Heart left ventricle (tissue), 16 donors: ENCODE measurements at regions not wholly inside any gene's neighbourhood (a gene's known extent, or its start where the extent isn't known, plus 50 kb on each side); places are given as distances from the start of the nearest gene placed in this dataset.

Experiments
- ATAC-seq, 4 donors: fragments of 200-7000 bp; cut with Tn5 transposase; one replicate each; pipeline ENCODE4 v1.9.1; 2020 to 2022; ENCODE audit warnings: moderate library complexity in 4 of 4, mild to moderate bottlenecking in 3 of 4, moderate number of reproducible peaks in 1 of 4
- DNase-seq, 5 donors: peaks; one replicate each; pipeline ENCODE4 v3.0.0-alpha.2; 2020
- H3K27ac ChIP-seq, 12 donors: fragments of 200-600 bp; sonication (generic) in 4 of 12; one replicate each; pipeline versions ENCODE4 v1.5.0 to v1.8.0; 2016 to 2022; ENCODE audit warnings: mild to moderate bottlenecking in 2 of 12
- H3K27me3 ChIP-seq, 9 donors: fragments of 200-600 bp; sonication (generic) in 2 of 9; one replicate each; pipeline versions ENCODE4 v1.5.1 to v1.8.0; 2016 to 2022; ENCODE audit warnings: mild to moderate bottlenecking in 3 of 9
- H3K36me3 ChIP-seq, 9 donors: fragments of 200-600 bp; sonication (generic) in 2 of 9; one replicate each; pipeline versions ENCODE4 v1.5.0 to v1.8.0; 2018 to 2022; ENCODE audit warnings: mild to moderate bottlenecking in 2 of 9
- H3K4me1 ChIP-seq, 12 donors: fragments of 200-600 bp; sonication (generic) in 4 of 12; one replicate each; pipeline versions ENCODE4 v1.5.0 to v1.8.0; 2016 to 2022; ENCODE audit warnings: mild to moderate bottlenecking in 3 of 12
- H3K4me3 ChIP-seq, 12 donors: fragments of 200-600 bp; sonication (generic) in 4 of 12; one replicate each; pipeline versions ENCODE4 v1.5.0 to v1.8.0; 2017 to 2022; ENCODE audit warnings: mild to moderate bottlenecking in 9 of 12, moderate library complexity in 4 of 12
- H3K9me3 ChIP-seq, 12 donors: fragments of 200-600 bp; sonication (generic) in 4 of 12; one replicate each; pipeline versions ENCODE4 v1.5.0 to v1.8.0; 2016 to 2022; ENCODE audit warnings: mild to moderate bottlenecking in 1 of 12
- POLR2A ChIP-seq, 2 donors: fragments of 450-650 bp; IDR thresholded peaks; one replicate each; pipeline ENCODE4 v1.6.1; 2017; ENCODE audit warnings: antibody characterized with exemption in 2 of 2, mild to moderate bottlenecking in 2 of 2, moderate library complexity in 2 of 2
- WGBS, 4 donors: extraction: QIAGEN DNeasy Blood & Tissue Kit in 2 of 4; methylation state at CpG; one replicate each; pipeline versions ENCODE4 v1.1.5 to v1.1.7; 2013 to 2018; 5-methylcytosine and 5-hydroxymethylcytosine counted together
- intact Hi-C, 10 donors: fragments of 100-400 bp; cut with DNase I; formaldehyde crosslinking; loops; one replicate each; pipeline versions ENCODE4 v1.11.1 to v1.14.2; 2022
- TF ChIP-seq, protein P1 (sequence below), 12 donors: fragments of 200-600 bp; sonication (generic) in 4 of 12; IDR thresholded peaks; one replicate each; pipeline versions ENCODE4 v1.5.0 to v1.8.0; 2018 to 2022; ENCODE audit warnings: antibody characterized with exemption in 12 of 12, mild to moderate bottlenecking in 5 of 12
- donor health status: ischemic (EF 13 %, LVEDD 7.1; RV severe dilation, severe dysfunction).
- donor health status: healthy with polysubstance abuse.
- donor health status: DM: no; HTN: yes; CAD: no.
- donor health status: DM: no; HTN: no; CAD: no.
- donor health status: ischemic (EF 25% LVEDD 6.9; RV normal size, moderate dysfunction).
- donor health status: ischemic (EF 25% LVEDD 5.7; RV mildly dilated, moderate dysfunction).
- donor health status: healthy.
- donor health status: DM: yes; HTN: yes; CAD: no.
- donor health status: ischemic (EF 35%, LVEDD 5.7; RV mildly dilated, moderate dysfunction).
- donor health status: nonischemic (EF 11% LVEDD 7.7; RV severe dilation, severe dysfunction).
- donor health status: DM: yes; HTN: yes; CAD: no.
- donor health status: PGD.
- donor health status: ischemic (EF 29% LVEDD 5.4; RV normal size, mild dysfunction).
- donor health status: nonischemic (EF 23%, LVEDD 6.1; RV moderate dilation, normal function).

DNA sequence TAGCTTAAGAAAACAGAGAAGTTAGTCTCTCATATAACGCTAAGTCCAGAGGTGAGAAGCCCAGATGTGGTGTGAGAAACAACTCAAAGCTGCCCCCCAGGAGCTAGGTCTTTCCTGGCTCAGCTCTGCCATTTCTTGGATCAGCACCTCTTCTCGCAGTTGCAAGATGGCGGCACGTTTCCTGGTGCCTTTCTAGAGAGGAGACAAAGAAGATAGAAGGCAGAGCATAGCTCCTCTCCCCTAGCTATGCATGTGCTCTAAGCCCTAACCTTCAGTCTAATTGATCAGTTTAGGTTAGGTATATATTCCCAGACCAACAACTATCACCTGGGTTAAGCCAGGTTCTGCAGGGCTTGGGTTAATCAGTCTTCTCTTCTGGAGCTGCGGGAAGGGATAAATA, 119.5 kb upstream of the RAB12 start:
- H3K27me3 ChIP-seq, result no peaks in the 10 kb centered on the region
- H3K9me3 ChIP-seq, result no peaks in the 10 kb centered on the region
- ATAC-seq (no peak), DNase-seq (no peak)
- WGBS, 4 donors, result 83 to 95% (median 89%) methylated on average over 5 of the region's 5 CpGs
- no peak overlapping the region for H3K27ac ChIP-seq
- H3K36me3 ChIP-seq, result no peaks in the 10 kb centered on the region
- intact Hi-C loops, result loop anchor here in 5 of 10 donors (10.0 kb wide), 5 partner anchors 495 to 1265 kb away; no protein-coding TSS in a partner anchor
- no peaks in the 10 kb centered on the region for H3K4me1 ChIP-seq
- no peak overlapping the region for H3K4me3 ChIP-seq
- TF ChIP-seq, protein P1, sequence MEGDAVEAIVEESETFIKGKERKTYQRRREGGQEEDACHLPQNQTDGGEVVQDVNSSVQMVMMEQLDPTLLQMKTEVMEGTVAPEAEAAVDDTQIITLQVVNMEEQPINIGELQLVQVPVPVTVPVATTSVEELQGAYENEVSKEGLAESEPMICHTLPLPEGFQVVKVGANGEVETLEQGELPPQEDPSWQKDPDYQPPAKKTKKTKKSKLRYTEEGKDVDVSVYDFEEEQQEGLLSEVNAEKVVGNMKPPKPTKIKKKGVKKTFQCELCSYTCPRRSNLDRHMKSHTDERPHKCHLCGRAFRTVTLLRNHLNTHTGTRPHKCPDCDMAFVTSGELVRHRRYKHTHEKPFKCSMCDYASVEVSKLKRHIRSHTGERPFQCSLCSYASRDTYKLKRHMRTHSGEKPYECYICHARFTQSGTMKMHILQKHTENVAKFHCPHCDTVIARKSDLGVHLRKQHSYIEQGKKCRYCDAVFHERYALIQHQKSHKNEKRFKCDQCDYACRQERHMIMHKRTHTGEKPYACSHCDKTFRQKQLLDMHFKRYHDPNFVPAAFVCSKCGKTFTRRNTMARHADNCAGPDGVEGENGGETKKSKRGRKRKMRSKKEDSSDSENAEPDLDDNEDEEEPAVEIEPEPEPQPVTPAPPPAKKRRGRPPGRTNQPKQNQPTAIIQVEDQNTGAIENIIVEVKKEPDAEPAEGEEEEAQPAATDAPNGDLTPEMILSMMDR (IDR thresholded peaks at IDR 0.05), result no peak
- TF ChIP-seq POLR2A (IDR thresholded peaks at IDR 0.05), result no peak

DNA sequence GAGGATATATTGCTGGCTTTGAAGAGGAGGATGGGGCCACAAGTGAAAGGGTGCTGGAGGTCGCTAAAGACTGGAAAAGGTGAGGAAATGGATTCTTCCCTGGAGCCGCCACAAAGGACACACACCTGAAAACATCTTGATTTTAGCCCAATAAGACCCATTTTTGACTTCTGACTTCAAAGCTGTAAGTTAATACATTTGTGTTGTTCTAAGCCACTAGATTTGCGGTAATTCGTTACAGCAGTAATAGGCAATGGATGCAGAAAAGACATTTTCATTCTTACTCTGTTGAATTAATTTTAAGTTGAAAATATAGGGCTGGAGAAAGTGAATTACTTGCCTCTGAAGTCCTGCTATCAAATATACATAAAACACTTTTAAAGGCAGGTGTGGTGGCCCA, 117.7 kb upstream of the RAB12 start:
- DNase-seq (no peak), ATAC-seq (no peak)
- Histone ChIP-seq H3K9me3 (no peaks in the 10 kb centered on the region), H3K4me3 (no peak overlapping the region), H3K27me3 (no peaks in the 10 kb centered on the region), H3K4me1 (no peaks in the 10 kb centered on the region), H3K36me3 (no peaks in the 10 kb centered on the region), H3K27ac (no peak overlapping the region)
- intact Hi-C loops, result no loop called here
- WGBS, 4 donors, result 72 to 96% (median 92%) methylated on average over 4 of the region's 4 CpGs
- TF ChIP-seq, protein P1 (IDR thresholded peaks at IDR 0.05), result no peak
- TF ChIP-seq POLR2A (IDR thresholded peaks at IDR 0.05), result no peak

DNA sequence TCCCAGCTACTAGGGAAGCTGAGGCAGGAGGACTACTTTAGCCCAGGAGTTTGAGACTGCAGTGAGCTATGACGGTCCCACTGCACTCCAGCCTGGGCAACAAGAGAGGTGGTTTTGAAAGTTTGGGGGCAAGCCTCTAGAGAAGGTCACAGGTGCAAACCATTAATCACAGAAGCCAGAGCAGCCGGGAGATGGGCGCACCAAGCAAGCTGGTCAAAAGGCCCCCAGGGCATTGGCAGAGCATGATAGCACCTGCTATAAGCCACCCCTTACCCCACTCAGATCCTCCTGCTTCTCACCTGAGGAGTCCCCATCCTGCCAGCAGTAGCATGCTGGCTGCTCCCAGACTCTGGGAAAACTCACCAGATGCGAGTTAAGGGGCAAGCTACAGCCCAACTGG, 116.1 kb upstream of the RAB12 start:
- ATAC-seq, result no peak
- Histone ChIP-seq H3K36me3 (no peaks in the 10 kb centered on the region), H3K27ac (no peak overlapping the region), H3K4me3 (no peak overlapping the region), H3K27me3 (no peaks in the 10 kb centered on the region), H3K4me1 (no peaks in the 10 kb centered on the region), H3K9me3 (no peaks in the 10 kb centered on the region)
- TF ChIP-seq POLR2A (IDR thresholded peaks at IDR 0.05), result no peak
- TF ChIP-seq, protein P1 (IDR thresholded peaks at IDR 0.05), result no peak
- DNase-seq, result no peak
- 79 to 90% (median 87%) methylated on average over 3 to 4 of the region's 4 CpGs for WGBS, 4 donors
- intact Hi-C loops, result no loop called here

DNA sequence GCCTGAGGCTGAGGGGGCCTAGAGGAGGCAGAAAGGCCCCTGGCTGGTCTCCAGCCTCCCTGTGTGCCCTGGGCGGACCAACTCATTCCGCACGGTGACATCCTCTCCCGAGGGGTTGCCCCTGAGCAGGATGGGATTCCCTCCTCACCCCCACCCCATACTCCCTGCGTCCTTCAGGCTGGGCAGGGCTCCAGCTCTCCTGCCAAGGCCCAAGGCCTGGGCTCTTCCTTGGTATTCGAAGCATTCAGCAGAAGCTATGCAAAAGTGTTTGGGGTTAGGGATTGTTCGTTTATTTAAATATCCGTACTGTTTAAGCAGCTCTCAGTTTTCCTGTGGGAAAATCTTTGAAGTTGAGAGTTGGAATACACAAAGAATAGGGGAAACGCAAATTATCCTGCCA, 113.1 kb upstream of the RAB12 start:
- no peaks in the 10 kb centered on the region for H3K36me3 ChIP-seq
- no peak for TF ChIP-seq POLR2A (IDR thresholded peaks at IDR 0.05)
- intact Hi-C loops, result no loop called here
- no peaks in the 10 kb centered on the region for H3K9me3 ChIP-seq
- H3K27me3 ChIP-seq, result no peaks in the 10 kb centered on the region
- H3K27ac ChIP-seq, result no peak overlapping the region
- 58 to 68% (median 66%) methylated on average over 9 of the region's 9 CpGs for WGBS, 4 donors
- no peak overlapping the region for H3K4me3 ChIP-seq
- no peak for DNase-seq
- no peaks in the 10 kb centered on the region for H3K4me1 ChIP-seq
- ATAC-seq, result no peak

DNA sequence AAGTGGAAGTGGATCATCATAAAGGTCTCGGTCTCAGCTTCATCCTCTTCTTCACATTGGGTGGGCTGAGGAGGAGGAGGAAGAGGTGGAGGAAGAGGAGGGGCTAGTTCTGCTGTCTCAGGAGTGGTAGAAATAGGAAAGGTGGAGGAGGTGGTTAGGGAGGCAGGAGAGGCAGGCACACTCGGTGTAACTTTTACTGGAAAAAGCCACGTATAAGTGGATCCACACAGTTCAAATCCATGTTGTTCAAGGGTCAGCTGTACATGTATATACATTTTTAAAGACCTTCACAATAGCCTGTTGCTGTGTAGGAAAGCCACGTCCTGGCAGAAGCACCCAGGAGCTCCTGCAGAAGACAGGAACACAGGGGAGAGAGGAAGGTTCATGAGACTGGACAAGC, 110.3 kb upstream of the RAB12 start:
- TF ChIP-seq POLR2A (IDR thresholded peaks at IDR 0.05), result no peak
- TF ChIP-seq, protein P1 (IDR thresholded peaks at IDR 0.05), result no peak
- DNase-seq, result peak in 1 of 5 donors; percentile 3
- Histone ChIP-seq H3K4me1 (no peaks in the 10 kb centered on the region), H3K36me3 (no peaks in the 10 kb centered on the region), H3K9me3 (no peaks in the 10 kb centered on the region), H3K4me3 (no peak overlapping the region), H3K27ac (no peak overlapping the region), H3K27me3 (no peaks in the 10 kb centered on the region)
- ATAC-seq, result no peak
- intact Hi-C loops, result no loop called here
- 93 to 96% (median 95%) methylated on average over 4 of the region's 4 CpGs for WGBS, 4 donors
